GM19025 (cell line): ENCODE measurements at regions not wholly inside any gene's neighbourhood (a gene's known extent, or its start where the extent isn't known, plus 50 kb on each side); places are given as distances from the start of the nearest gene placed in this dataset.
"Not testable (repeated sequence)": the region's sequence is repeated elsewhere in the genome, so short reads cannot be mapped to it uniquely, and the experiment has no call there.

Experiments
- ATAC-seq: cut with Tn5 transposase; IDR thresholded peaks from one replicate; pipeline ENCODE4 v1.9.1; 2021; ENCODE audit warnings: mild to moderate bottlenecking, low read depth, moderate library complexity; ENCODE audit not compliant: unreplicated experiment

DNA sequence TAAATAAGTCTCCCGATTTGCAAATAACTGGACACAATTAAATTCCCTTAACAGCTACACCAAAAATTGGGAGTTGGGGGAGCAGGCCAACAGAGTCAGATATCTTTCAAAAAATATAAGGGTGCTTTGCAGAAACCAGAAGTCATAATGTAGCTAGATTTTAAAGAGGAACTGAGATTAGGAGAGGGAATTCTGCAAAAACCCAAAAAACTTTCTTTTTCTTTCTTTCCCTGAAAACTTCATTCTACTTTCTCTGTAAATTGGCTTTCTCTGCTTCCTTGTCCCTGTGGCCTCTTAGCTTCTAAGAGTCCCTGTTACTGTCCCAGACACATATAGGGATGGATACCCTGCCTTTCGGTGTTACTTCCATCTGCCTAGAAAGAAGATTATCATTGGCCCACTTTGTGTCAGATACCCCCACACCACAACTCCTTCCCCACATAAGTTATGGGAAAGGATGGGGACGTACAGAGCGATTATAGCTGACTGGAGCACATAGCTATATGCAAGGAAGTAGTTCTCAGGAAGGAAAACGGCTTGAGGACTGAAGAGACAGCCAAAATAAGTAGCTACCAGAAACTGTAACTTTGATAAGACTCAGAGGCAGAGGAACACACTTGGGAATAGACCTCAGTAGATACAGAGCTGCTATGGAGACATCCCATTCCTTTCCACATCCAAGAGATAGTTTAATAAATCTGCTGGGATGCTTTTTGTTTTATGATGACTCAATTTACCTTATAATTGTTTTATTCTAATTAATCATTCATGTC lies 129.1 kb upstream of the TGFBR2 start:
- no peak for ATAC-seq

DNA sequence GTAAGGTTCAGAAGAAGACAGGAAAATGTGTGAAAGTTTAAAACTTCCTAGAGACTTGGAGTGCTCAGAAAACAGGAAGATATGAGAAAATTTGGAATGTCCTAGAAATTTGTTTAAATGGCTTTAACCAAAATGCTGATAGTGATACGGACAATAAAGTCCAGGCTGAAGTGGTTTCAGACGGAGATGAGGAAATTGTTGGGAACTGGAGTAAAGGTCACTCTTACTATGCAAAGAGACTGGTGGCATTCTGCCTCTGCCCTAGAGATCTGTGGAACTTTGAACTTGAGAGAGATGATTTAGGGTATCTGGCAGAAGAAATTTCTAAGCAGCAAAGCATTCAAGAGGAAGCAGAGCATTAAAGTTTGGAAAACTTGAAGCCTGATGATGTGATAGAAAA lies 126.7 kb upstream of the TGFBR2 start:
- not testable (repeated sequence) for ATAC-seq

DNA sequence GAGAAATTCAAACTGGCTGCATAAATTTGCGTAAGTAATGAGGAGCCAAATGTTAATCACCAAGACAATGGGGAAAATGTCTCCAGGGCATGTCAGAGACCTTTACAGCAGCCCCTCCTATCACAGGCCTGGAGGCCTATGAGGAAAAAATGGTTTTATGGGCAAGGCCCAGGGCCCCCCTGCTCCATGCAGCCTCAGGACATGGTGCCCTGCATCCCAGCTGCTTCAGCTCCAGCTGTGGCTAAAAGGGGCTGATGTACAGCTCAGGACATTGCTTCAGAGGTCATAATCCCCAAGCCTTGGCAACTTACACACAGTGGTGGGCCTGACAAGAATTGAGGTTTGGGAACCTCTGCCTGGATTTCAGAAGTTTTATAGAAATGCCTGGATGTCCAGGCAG lies 126.2 kb upstream of the TGFBR2 start:
- not testable (repeated sequence) for ATAC-seq

DNA sequence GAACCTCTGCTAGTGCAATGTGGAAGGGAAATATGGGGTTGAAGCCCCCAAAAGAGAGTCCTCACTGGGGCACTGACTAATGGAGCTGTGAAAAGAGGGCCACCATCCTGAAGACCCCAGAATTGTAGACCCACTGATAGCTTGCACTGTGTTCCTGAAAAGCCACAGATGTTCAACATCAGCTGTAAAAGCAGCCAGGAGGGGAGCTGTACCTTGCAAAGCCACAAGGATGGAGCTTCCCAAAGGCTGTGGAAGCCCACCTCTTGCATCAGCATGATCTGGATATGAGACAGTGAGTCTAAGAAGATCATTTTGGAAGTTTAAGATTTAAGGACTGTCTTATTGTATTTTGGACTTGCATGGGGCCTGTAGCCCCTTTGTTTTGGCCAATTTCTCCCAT lies 125.8 kb upstream of the TGFBR2 start:
- ATAC-seq, result no peak

DNA sequence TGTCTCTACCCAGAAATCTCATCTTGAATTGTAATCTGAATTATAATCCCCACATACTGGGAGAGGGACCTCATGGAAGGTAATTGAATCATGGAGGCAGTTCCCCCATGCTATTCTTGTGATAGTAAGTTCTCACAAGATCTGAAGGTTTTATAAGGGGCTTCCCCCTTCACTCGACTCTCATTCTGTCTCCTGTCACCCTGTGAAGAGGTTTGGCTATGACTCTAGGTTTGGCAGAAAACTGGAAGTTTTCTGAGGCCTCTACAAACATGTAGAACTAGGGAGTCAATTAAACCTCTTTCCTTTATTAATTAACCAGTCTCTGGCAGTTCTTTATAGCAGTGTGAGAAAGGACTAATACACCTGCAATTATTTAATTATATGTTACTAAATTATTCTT lies 125.2 kb upstream of the TGFBR2 start:
- ATAC-seq, result no peak

DNA sequence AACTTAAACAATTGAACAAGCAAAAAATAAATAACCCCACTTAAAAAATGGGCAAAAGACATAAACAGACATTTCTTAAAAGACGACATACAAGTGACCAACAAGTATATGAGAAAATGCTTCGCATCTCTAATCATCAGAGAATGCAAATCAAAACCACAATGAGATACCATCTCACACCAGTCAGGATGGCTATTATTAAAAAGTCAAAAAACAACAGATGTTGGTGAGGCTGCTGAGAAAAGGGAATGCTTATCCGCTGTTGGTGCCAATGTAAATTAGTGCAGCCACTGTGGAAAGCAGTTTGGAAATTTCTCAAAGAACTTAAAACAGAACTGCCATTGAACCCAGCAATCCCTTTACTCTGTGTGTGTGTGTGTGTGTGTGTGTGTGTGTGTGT lies 122.2 kb upstream of the TGFBR2 start:
- ATAC-seq, result not testable (repeated sequence)

DNA sequence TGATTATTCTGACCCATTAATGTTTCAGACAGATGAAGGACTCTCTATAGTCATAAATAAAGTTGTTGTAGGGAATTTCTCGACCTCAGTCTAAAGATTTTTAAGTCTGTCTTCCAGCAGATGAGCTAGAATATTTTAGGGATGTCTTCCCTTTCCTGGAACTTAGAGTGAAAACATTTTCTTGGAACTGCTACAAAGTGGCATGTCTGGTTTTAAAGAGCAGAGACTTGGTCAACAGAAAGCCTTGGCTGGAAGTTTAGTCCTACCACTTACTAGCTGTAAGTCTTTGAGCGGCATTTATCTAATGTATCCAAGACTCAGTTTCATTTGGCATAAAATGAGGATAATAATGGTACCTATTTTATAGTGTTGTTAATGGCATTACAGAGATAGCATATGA lies 120.0 kb upstream of the TGFBR2 start:
- ATAC-seq, result no peak

DNA sequence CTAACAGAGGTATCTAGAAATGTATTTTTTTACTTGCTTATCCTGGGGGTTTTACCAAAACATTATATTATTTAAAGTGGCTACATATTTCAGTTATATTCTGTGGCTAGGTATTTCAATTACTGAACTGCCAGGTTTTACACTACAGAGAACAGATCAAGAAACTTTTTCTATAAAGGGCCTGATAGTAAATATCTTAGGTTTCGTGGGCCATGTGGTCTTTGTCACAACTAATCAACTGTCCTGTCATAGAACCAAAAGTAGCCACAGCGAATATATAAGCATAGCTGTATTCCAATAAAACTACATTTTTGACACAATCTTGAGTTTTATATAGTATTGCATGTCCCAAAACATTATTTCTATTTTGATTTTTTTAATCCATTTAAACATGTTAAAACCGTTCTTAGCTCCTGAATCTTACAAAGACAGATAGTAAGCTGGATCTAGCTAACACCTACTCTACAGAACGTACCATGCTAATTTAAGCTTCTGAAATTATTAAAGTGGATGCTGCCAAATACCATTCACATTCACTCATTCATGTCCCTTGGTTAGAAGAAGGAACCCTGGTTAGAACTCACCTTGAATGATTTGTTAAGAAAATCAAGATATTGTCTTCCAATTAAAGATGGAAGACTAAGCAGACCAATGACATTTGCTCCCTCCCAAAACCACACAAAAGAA lies 118.2 kb upstream of the TGFBR2 start:
- ATAC-seq, result no peak

DNA sequence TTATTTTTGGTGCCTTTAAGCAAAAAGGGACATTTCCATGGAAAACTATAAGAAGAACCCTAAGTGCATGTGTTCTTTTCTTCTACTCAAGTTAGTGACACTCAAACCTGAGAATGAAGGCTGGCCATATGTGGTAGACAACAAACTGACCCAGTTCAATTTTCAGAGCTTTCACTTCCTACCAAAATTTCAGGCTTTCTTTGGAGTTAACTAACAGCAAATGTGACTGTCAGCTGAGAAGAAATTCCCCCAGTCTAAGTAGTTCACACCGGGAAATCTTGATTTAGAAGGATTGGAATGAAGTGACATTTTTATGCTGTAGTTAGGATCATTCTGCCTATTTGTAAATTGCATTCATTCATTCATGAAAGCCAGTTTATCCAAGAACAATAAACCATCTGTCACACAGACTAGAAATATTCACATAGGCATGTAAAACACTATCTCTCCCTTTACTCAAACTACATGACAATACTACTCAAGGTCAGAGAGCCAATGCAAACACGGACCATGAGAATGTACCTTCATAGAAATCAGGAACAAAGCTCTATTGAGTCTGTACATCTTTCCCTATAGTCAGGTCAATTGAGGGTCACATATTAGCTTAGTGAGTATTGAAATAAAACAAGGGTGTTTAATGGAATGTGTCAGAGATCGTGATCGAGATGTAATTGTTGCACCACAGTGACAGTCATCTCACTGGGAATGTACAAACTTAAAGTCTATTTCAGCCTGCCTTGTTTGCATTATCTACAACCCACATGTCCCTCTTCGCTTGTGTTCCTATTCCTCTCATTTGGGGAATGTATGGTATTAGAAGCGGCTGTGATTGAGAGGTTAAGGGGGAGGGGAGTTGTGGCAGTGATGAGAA lies 113.8 kb upstream of the TGFBR2 start:
- no peak for ATAC-seq

DNA sequence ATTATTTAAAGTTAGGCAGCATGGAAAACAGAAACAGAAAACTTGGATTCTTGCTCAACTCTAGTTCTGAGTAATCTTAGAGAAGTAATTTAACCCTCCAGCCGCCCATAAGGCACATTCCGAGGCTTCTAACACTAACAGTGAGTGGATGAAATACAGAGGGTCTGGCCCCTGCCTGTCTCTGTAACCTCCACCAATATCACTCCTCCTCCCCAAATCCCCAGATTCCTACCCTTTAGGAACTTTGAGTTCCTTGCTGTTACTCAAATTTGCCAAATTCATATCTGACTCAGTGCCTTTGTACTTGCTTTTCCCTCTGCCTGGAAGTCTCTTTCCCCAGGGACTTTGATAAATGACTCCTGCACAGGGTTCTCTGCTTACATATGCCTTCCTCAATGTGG lies 112.5 kb upstream of the TGFBR2 start:
- ATAC-seq, result no peak

DNA sequence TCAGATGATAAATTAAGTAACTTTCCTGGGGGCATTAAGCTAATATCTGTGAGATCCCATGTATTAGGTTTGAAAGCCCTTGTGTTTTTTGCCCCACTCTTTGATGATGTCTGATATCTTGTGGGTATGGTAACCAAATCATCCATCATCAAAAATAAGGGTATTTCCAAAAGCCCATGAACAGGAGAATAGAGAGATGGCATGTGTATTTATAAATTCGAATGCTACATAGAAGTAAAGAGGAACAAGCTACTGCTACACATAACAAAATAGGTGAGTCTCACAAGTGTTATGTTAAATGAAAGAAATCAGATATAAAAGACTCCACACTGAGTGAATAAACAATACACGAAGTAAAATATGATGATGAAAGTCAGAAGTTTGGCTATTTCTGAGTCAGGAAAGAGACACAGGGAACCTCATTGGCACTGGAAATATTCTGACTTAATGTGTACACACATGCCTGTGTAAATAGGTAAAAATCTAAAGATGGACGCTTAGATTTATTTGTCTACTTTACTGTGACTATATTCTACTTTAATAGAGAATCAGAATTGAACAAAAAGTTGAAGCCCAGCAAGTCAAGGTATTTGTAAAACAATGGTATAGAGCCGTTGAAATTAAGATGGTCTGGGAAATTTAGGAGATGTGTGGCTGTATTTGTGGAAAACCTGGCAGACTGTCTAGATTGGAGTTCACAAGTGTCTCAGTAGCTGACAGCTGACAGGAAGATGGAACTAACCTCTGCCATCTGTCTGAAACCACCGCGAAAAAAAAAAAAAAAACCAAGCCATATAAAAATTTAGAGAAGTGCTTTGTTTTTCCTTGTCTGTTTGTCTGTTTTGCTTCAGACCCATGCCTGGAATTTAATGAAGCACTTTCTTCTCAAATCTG lies 111.0 kb upstream of the TGFBR2 start:
- ATAC-seq, result no peak

DNA sequence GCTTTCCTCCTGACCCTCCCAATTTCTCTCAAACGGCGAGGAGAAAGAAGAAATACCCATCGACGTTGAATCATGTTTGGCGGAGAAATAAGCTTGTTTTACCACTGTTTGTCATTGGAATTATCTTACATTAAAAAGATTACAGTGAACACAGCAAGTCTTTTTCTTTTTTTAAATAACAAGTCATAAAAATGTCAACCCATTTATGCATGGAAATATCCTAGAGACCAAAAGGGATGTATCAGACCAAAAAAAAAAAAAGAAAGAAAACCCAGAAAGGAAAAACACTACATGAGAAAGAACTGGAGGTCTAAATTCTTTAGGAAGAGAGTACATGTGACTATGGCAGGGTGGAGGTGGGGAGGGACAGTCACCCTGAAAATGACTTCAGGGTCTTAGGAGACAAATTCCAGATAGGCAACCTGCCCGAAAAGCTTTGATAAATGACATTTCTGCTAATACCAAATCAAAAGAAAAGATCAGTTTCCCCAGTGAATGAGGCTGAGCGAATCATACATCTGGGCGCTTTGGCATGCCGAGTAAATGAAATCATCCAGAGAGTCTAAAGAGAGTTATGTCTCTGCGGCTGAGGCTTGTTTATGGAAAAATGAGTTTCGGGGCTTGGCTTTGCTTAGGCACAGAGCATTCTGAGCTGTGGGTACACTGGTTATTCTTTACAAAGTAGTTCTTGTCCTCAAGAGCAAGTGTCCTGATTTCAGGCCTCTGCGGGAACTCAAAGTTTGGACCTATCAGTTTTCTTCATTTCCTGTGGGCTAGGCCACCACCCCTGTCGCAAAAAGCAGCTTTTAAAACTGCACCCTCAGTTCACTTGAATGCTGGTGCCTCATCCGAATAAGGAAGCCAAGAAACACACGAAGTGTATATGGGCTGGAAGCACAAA lies 110.1 kb upstream of the TGFBR2 start:
- ATAC-seq, result no peak

DNA sequence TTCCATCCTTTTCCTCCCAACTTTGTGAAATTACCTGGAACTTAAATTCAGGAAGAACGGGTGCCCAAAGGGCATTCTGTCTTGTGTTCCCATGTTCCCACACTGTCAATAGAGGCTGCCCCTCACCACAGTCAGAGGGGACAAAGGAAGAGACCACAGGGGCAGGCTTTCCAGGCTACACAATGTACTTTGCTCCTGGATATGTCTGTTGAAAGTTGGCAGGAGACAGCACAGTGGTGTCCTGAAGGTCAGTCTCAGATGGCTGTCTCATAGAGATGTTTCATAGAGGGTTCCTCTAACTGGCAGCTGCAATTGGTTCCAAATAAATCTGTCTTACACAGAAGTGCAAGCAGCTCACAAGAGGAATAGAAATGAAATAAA lies 107.8 kb upstream of the TGFBR2 start:
- ATAC-seq, result no peak

DNA sequence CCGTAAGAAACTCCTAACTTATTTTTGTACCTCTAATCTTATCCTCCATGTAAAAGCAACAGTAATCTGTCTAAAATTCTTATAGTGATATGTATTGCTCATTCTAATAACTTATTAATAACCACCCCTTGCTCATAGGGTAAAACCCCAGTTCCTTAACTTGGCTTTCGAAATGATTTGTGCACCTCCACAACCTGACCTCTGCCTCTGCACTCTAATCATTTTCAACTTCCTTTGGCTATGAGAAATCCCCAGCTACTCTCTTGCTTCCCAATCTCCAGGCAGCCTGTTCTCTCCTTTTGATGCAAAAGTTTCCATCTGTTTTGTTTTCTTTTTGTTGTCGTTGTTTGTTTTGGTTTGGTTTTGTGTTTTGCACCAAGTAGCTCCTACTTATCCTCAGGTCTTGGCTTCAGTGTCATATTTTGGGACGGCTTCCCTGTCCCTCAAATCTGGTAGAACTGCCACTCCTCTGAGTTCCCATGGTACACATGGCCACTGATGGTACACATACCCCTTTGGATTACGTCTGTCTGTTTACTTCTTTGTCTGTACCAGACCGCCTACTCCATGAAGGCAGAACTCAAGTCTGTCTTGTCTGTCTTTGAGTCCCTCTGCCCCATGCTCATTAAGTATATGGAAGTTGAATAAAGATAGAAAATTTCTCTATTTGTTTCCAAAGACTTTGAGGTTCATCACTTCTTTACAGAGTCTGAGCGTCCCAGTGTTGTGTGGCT lies 105.6 kb upstream of the TGFBR2 start:
- peak; percentile 94 for ATAC-seq

DNA sequence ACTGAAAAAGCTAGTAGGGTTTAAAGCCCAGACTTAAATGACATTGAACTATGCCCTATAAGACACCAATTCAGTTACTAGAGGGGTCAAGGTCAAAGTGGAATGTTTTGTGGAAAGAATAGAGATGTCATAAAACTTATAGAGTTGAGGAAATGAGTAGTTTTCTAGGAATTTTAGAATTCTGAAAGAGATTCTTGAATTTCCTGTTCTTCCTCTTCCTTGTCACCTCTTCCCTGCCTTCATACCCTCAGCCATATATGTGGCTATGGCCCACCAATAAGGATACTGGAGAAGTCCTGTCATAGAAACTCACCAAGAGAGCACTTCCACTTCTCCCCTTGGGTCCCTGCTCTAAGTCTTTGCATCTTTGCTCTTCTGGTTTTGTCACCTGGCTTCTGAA lies 104.9 kb upstream of the TGFBR2 start:
- ATAC-seq, result no peak

DNA sequence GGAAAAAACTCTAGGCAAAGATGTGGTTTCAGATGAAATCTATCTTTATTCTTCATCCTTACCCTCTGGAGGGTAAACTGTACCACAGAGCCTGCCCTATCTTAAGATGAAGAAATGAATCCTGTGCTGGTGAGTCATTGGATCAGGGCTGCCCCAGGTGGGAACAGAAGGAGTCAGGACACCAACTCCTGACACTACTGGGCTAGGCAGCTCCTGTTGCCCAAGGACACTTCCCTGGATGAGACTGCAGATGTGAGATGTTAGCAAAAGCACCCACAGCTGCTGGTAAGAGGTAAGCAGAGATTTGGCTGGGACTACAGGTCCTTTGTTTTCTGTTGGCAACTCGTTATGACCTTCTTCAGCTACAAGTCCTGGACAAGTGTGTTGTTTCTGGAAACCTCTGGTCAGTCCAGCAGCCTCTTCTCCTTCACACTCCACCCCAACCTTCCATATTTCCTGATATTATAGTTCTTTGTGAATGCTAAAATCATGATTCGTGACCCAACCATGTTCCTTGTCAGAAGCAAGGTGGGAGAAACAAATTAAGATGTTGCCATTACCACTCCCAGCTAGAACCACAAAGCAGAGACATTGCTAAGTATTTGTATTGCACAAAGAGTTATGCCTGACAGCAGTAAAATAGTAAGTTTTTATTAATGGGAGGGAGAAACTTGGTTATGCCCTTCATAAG lies 104.2 kb upstream of the TGFBR2 start:
- no peak for ATAC-seq

DNA sequence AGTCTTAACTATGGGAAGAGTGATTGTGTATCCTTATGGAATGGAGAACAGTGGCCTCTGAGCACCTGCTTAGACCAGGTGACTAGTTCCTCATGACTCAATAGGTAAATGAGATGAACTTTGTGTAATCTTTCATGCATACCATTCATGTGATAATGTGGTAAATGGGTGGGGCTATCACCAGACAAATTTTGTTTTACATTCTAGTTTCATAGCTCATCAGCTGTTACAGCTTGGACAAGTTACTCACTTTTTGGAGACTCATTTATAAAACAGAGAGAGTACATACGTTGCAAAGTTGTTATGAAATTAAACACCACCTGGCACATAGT lies 103.7 kb upstream of the TGFBR2 start:
- ATAC-seq, result no peak

DNA sequence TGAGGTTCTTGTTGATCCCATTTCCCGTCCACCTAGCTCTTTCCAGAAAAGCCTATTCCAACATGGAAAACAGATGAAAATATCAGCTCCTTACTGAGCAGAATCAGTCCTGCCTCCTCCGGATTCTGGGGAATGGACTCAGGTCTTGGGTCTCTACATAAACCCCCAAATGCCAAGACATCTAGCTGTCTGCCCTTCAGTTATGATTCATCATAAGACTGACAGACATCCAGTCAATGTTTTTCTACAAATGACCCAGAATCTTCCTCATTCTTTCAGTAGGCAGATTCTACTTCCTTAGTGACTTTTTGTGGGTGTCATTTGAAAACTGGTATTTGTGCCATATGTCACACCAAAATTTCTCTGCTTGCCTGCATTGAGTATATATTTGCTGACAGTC lies 103.0 kb upstream of the TGFBR2 start:
- no peak for ATAC-seq
